AG04450 (cell line): ENCODE measurements at regions not wholly inside any gene's neighbourhood (a gene's known extent, or its start where the extent isn't known, plus 50 kb on each side); places are given as distances from the start of the nearest gene placed in this dataset.
"Not testable (repeated sequence)": the region's sequence is repeated elsewhere in the genome, so short reads cannot be mapped to it uniquely, and the experiment has no call there.

ENCODE experiments used
- CTCF ChIA-PET: fragments of 300-600, 350-600 bp; formaldehyde crosslinking; extraction: SDS; loops from one replicate; lab custom pipeline; 2022; ENCODE audit warnings: antibody characterized with exemption, inconsistent platforms; lab: Charles Lee
- POLR2A ChIA-PET: fragments of 350-600 bp; formaldehyde crosslinking; extraction: SDS; loops from one replicate; lab custom pipeline; 2021; ENCODE audit warnings: antibody characterized with exemption, inconsistent platforms; lab: Yijun Ruan, JAX
- DNase-seq: peaks from one replicate; pipeline ENCODE4 v3.0.0-alpha.2; 2011; ENCODE audit warnings: low read depth, low spot score
- H3K27ac ChIP-seq: one replicate; pipeline ENCODE4 v1.5.1; 2012; ENCODE audit warnings: low read depth, low read length, control low read depth
- H3K27me3 ChIP-seq: one replicate; pipeline ENCODE4 v1.6.0; 2012; ENCODE audit warnings: low read length; ENCODE audit not compliant: control insufficient read depth, insufficient read depth
- H3K4me3 ChIP-seq: 2 replicates; pipeline ENCODE4 v1.5.1; 2011; ENCODE audit warnings: mild to moderate bottlenecking, low read depth, low read length, control low read depth
- H3K9me3 ChIP-seq: 2 replicates; pipeline ENCODE4 v1.5.1; 2012; ENCODE audit warnings: low read length; ENCODE audit not compliant: control insufficient read depth, insufficient read depth
- TF ChIP-seq, protein P1 (sequence below): IDR thresholded peaks from 2 replicates; pipeline ENCODE4 v1.5.1; 2011; ENCODE audit warnings: low read depth, low read length, control low read depth, inconsistent platforms

DNA sequence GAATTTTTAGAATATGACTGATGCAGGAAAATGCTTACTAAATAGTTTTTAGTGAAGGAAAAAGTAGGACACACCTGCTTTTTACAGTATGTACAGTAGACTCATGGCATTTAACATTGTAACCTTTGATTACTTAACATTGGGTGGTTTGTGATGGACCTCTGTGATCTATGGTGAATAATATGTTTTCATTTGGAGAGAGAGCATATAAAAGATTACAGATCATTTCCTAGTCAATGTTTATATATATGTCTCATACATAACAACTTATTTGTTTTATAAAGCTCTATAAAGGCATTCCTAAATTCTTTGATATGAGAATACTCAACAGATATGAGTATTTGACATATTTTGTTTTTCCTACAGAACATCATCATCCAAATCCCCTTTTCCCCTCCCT is 129.3 kb upstream of the PDE7B start:
- TF ChIP-seq, protein P1, sequence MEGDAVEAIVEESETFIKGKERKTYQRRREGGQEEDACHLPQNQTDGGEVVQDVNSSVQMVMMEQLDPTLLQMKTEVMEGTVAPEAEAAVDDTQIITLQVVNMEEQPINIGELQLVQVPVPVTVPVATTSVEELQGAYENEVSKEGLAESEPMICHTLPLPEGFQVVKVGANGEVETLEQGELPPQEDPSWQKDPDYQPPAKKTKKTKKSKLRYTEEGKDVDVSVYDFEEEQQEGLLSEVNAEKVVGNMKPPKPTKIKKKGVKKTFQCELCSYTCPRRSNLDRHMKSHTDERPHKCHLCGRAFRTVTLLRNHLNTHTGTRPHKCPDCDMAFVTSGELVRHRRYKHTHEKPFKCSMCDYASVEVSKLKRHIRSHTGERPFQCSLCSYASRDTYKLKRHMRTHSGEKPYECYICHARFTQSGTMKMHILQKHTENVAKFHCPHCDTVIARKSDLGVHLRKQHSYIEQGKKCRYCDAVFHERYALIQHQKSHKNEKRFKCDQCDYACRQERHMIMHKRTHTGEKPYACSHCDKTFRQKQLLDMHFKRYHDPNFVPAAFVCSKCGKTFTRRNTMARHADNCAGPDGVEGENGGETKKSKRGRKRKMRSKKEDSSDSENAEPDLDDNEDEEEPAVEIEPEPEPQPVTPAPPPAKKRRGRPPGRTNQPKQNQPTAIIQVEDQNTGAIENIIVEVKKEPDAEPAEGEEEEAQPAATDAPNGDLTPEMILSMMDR = no peak
- POLR2A ChIA-PET = interaction anchor here (1.0 kb wide), 1 partner anchor 186 kb away, joined by 4 read pairs; no protein-coding TSS in a partner anchor

DNA sequence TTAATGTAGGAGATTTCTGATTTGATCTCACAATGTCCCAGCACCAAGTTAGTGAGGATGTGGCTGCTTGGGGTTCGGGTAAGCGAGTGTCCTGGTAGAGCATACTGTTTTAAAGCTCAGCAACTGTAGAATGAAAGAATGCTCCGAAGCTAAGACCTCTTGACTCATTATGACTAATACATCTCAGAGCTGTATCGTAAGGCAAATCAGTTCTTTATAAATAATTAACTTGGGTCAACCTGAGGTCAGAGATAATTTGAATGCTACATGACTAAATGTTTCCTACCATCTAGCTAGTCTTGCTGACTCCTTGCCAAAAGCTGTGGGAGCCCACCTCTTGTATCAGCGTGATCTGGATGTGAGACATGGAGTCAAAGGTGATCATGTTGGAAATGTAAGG is 128.8 kb upstream of the PDE7B start:
- H3K4me3 ChIP-seq = no peak overlapping the region
- peak; percentile 60 for DNase-seq

More for the DNA sequence above, 129.3 kb upstream of the PDE7B start:
- DNase-seq = no peak
- CTCF ChIA-PET = no interaction called here
- Histone ChIP-seq H3K27ac (no peak overlapping the region), H3K4me3 (no peak overlapping the region), H3K27me3 (no peaks in the 10 kb centered on the region), H3K9me3 (peaks cover 3% of the 10 kb centered on the region)

DNA sequence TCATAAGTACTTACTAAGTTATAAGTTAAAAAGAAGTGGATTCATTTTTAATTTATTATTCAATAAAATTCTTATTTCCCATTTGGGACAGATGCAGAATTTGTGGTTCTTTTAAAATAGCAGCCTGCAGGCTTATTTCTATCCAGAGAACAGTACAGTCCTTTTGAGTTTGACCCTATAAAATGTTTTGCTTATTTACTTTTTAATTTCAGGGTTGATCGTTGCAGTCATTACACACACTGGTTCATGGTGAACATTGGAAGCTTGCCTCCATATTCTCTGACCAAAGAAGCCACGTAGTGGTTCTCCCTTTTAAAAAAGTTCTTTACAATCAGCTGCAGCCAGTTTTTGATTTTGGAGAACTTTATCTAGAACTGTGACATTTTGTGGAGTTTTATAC is 122.9 kb upstream of the PDE7B start:
- H3K9me3 ChIP-seq = peaks cover 3% of the 10 kb centered on the region; the same call in 1 of the 2 replicates
- ChIA-PET POLR2A (no interaction called here), CTCF (no interaction called here)
- DNase-seq = no peak
- no peaks in the 10 kb centered on the region for H3K27me3 ChIP-seq
- H3K27ac ChIP-seq = no peak overlapping the region
- TF ChIP-seq, protein P1 = no peak
- no peak overlapping the region for H3K4me3 ChIP-seq

More for the DNA sequence above, 128.8 kb upstream of the PDE7B start:
- POLR2A ChIA-PET = interaction anchor here (0.9 to 1.0 kb wide), 2 partner anchors 129 to 186 kb away, joined by 3 to 4 read pairs; partner anchors contain the start of gene PDE7B
- CTCF ChIA-PET = no interaction called here
- Histone ChIP-seq H3K9me3 (peaks cover 3% of the 10 kb centered on the region; the same call in 1 of the 2 replicates), H3K27ac (peak overlapping the region; percentile 83), H3K27me3 (no peaks in the 10 kb centered on the region)
- TF ChIP-seq, protein P1 = no peak

- TF ChIP-seq, protein P1 = no peak
- no peak overlapping the region for H3K4me3 ChIP-seq
- ChIA-PET CTCF (no interaction called here), POLR2A (no interaction called here)
- no peak overlapping the region for H3K27ac ChIP-seq
- no peaks in the 10 kb centered on the region for H3K27me3 ChIP-seq
- DNase-seq = no peak
- no peaks in the 10 kb centered on the region for H3K9me3 ChIP-seq
Observed at GRCh38 chr6:135731116-135731515, 120.4 kb upstream of the PDE7B start.

- H3K27ac ChIP-seq, DNase-seq, CTCF ChIA-PET, H3K4me3 ChIP-seq, H3K9me3 ChIP-seq, H3K27me3 ChIP-seq, POLR2A ChIA-PET: not testable (repeated sequence)
Observed at GRCh38 chr6:135736351-135736750, 115.2 kb upstream of the PDE7B start.
